H9 (cell line): ENCODE measurements at regions not wholly inside any gene's neighbourhood (a gene's known extent, or its start where the extent isn't known, plus 50 kb on each side); places are given as distances from the start of the nearest gene placed in this dataset.

Source experiments
- DNase-seq: peaks from one replicate; pipeline ENCODE4 v3.0.0-alpha.2; 2017
- H2AFZ ChIP-seq: one replicate; pipeline ENCODE4 v1.6.1; 2013; ENCODE audit warnings: mild to moderate bottlenecking, low read length, control low read depth, moderate library complexity
- H2AK5ac ChIP-seq: 2 replicates; pipeline ENCODE4 v1.6.1; 2013; ENCODE audit warnings: low read length, control low read depth, mixed read lengths; ENCODE audit not compliant: insufficient read length
- H2BK120ac ChIP-seq: one replicate; pipeline ENCODE4 v1.6.1; 2013; ENCODE audit warnings: low read depth, mild to moderate bottlenecking, low read length, control low read depth, inconsistent platforms; ENCODE audit not compliant: poor library complexity, severe bottlenecking
- H2BK12ac ChIP-seq: 2 replicates; pipeline ENCODE4 v1.6.1; 2013; ENCODE audit warnings: low read length, control low read depth, mixed read lengths, low read depth; ENCODE audit not compliant: insufficient read length
- H2BK15ac ChIP-seq: 2 replicates; pipeline ENCODE4 v1.6.1; 2013; ENCODE audit warnings: low read depth, low read length, control low read depth
- H2BK20ac ChIP-seq: one replicate; pipeline ENCODE4 v1.6.1; 2013; ENCODE audit warnings: low read depth, mild to moderate bottlenecking, low read length, control low read depth, inconsistent platforms; ENCODE audit not compliant: poor library complexity, severe bottlenecking
- H2BK5ac ChIP-seq: 2 replicates; pipeline ENCODE4 v1.6.1; 2013; ENCODE audit warnings: low read length, control low read depth, mixed read lengths; ENCODE audit not compliant: insufficient read length
- H3K14ac ChIP-seq: 2 replicates; pipeline ENCODE4 v1.6.1; 2013; ENCODE audit warnings: low read length, control low read depth; ENCODE audit not compliant: insufficient read depth
- H3K18ac ChIP-seq: 2 replicates; pipeline ENCODE4 v1.6.1; 2013; ENCODE audit warnings: low read depth, mild to moderate bottlenecking, mixed read lengths, low read length, control low read depth; ENCODE audit not compliant: insufficient read length
- H3K23ac ChIP-seq: 2 replicates; pipeline ENCODE4 v1.6.1; 2013; ENCODE audit warnings: low read length, control low read depth, mixed read lengths, low read depth; ENCODE audit not compliant: insufficient read length
- H3K23me2 ChIP-seq: 2 replicates; pipeline ENCODE4 v1.6.1; 2013; ENCODE audit warnings: low read depth, mild to moderate bottlenecking, mixed read lengths, low read length, control low read depth; ENCODE audit not compliant: insufficient read length, poor library complexity, severe bottlenecking
- H3K27ac ChIP-seq: 2 replicates; pipeline ENCODE4 v1.5.1; 2013; ENCODE audit warnings: low read length, control low read depth, mixed read lengths, low read depth; ENCODE audit not compliant: insufficient read length
- H3K27me3 ChIP-seq: 2 replicates; pipeline ENCODE4 v1.6.1; 2013; ENCODE audit warnings: low read length, control low read depth, inconsistent platforms; ENCODE audit not compliant: insufficient read depth
- H3K4ac ChIP-seq: 2 replicates; pipeline ENCODE4 v1.6.1; 2013; ENCODE audit warnings: low read depth, mild to moderate bottlenecking, control low read depth, inconsistent platforms, low read length, moderate library complexity
- H3K4me1 ChIP-seq: 2 replicates; pipeline ENCODE4 v1.6.1; 2013; ENCODE audit warnings: low read length, control low read depth, inconsistent platforms; ENCODE audit not compliant: insufficient read depth
- H3K4me2 ChIP-seq: 2 replicates; pipeline ENCODE4 v1.6.1; 2013; ENCODE audit warnings: low read length, control low read depth, mixed read lengths; ENCODE audit not compliant: insufficient read length, insufficient read depth
- H3K56ac ChIP-seq: 2 replicates; pipeline ENCODE4 v1.6.1; 2013; ENCODE audit warnings: low read depth, mild to moderate bottlenecking, mixed read lengths, low read length, control low read depth; ENCODE audit not compliant: insufficient read length
- H3K79me1 ChIP-seq: 2 replicates; pipeline ENCODE4 v1.6.1; 2013; ENCODE audit warnings: low read depth, mild to moderate bottlenecking, moderate library complexity, low read length, control low read depth, inconsistent platforms; ENCODE audit not compliant: insufficient read depth, poor library complexity, severe bottlenecking
- H3K79me2 ChIP-seq: 2 replicates; pipeline ENCODE4 v1.6.1; 2013; ENCODE audit warnings: low read length, control low read depth, inconsistent platforms; ENCODE audit not compliant: insufficient read depth
- H3K9ac ChIP-seq: 2 replicates; pipeline ENCODE4 v1.6.1; 2013; ENCODE audit warnings: low read length, control low read depth, mixed read lengths; ENCODE audit not compliant: insufficient read length; ENCODE audit errors: extremely low read depth
- H3K9me3 ChIP-seq: one replicate; pipeline ENCODE4 v1.6.1; 2013; ENCODE audit warnings: low read depth, low read length, inconsistent platforms; ENCODE audit not compliant: control insufficient read depth
- H3T11ph ChIP-seq: one replicate; pipeline ENCODE4 v1.6.1; 2013; ENCODE audit warnings: mild to moderate bottlenecking, low read length, control low read depth, inconsistent platforms
- H4K20me1 ChIP-seq: one replicate; pipeline ENCODE4 v1.6.1; 2013; ENCODE audit not compliant: control insufficient read depth, insufficient read length, insufficient read depth
- H4K5ac ChIP-seq: 2 replicates; pipeline ENCODE4 v1.6.1; 2013; ENCODE audit warnings: low read depth, mild to moderate bottlenecking, mixed read lengths, low read length, control low read depth; ENCODE audit not compliant: insufficient read length
- H4K8ac ChIP-seq: replicated peaks from 2 replicates; pipeline ENCODE4 v1.6.1; 2013; ENCODE audit warnings: low read length, control low read depth, mixed read lengths, low read depth; ENCODE audit not compliant: insufficient read length
- H4K91ac ChIP-seq: 2 replicates; pipeline ENCODE4 v1.6.1; 2013; ENCODE audit warnings: low read depth, mild to moderate bottlenecking, moderate library complexity, mixed read lengths, low read length, control low read depth; ENCODE audit not compliant: insufficient read length
- H3K27ac Mint-ChIP-seq, 3 experiments: 2 replicates in 2 of 3; 3 replicates in 1 of 3; pipeline ENCODE4 v1.8.0; 2020 to 2021; ENCODE audit warnings: mixed read lengths in 3 of 3, mild to moderate bottlenecking in 1 of 3, moderate library complexity in 1 of 3
- H3K27me3 Mint-ChIP-seq: 2 replicates; pipeline ENCODE4 v1.8.0; 2021; ENCODE audit warnings: low read depth, mild to moderate bottlenecking, moderate library complexity, mixed read lengths
- H3K36me3 Mint-ChIP-seq, 3 experiments: 2 replicates in 2 of 3; 3 replicates in 1 of 3; pipeline ENCODE4 v1.8.0; 2020 to 2021; ENCODE audit warnings: low read depth in 3 of 3, mixed read lengths in 3 of 3; ENCODE audit not compliant: insufficient read depth in 1 of 3
- H3K4me1 Mint-ChIP-seq, 2 experiments: 2 replicates each; pipeline ENCODE4 v1.8.0; 2020; ENCODE audit warnings: mixed read lengths in 2 of 2
- H3K4me3 Mint-ChIP-seq, 2 experiments: 2 replicates in 1 of 2; 3 replicates in 1 of 2; pipeline ENCODE4 v1.8.0; 2020 to 2021; ENCODE audit warnings: mild to moderate bottlenecking in 2 of 2, mixed read lengths in 2 of 2, moderate library complexity in 1 of 2
- H3K9me3 Mint-ChIP-seq, 2 experiments: 2 replicates in 1 of 2; 3 replicates in 1 of 2; pipeline ENCODE4 v1.8.0; 2020; ENCODE audit warnings: mild to moderate bottlenecking in 2 of 2, mixed read lengths in 2 of 2, moderate library complexity in 1 of 2
- CTCF ChIP-seq: fragments of 200-600 bp; sonication (generic); conservative IDR thresholded peaks from 3 replicates; pipeline ENCODE4 v1.8.0; 2021; ENCODE audit warnings: antibody characterized with exemption, mild to moderate bottlenecking
- WGBS: extraction: QIAGEN DNeasy Blood & Tissue Kit; methylation state at CpG from one replicate; pipeline ENCODE4 v1.1.7; 2013; ENCODE audit warnings: missing lambda C conversion rate, low lambda C conversion rate, mixed read lengths; ENCODE audit not compliant: insufficient read length; ENCODE audit errors: extremely low coverage; 5-methylcytosine and 5-hydroxymethylcytosine counted together

- Mint-ChIP-seq H3K36me3 (no peaks in the 10 kb centered on the region), H3K27me3 (no peaks in the 10 kb centered on the region), H3K27ac (no peak overlapping the region), H3K4me3 (no peak overlapping the region), H3K4me1 (peaks cover 13 to 15% of the 10 kb centered on the region in 2 experiments), H3K9me3 (no peaks in the 10 kb centered on the region)
- H3K23me2 ChIP-seq: no peaks in the 10 kb centered on the region
- TF ChIP-seq CTCF: no peak
- WGBS: no CpG with 5 or more reads among the region's 1 CpG
- no peak overlapping the region for H2BK120ac ChIP-seq
- no peaks in the 10 kb centered on the region for H3K79me2 ChIP-seq
- no peak overlapping the region for H3K9ac ChIP-seq
- no peak overlapping the region for H3K27ac ChIP-seq
- no peak overlapping the region for H2BK15ac ChIP-seq
- no peaks in the 10 kb centered on the region for H3K9me3 ChIP-seq
- no peaks in the 10 kb centered on the region for H4K20me1 ChIP-seq
- no peak overlapping the region for H4K91ac ChIP-seq
- H3K4me1 ChIP-seq: no peaks in the 10 kb centered on the region
- H3K18ac ChIP-seq: no peak overlapping the region
- H3K14ac ChIP-seq: no peak overlapping the region
- no peak overlapping the region for H3K4me2 ChIP-seq
- H3K23ac ChIP-seq: no peak overlapping the region
- no peak overlapping the region for H4K8ac ChIP-seq
- no peak overlapping the region for H3T11ph ChIP-seq
- no peak overlapping the region for H2BK12ac ChIP-seq
- no peak overlapping the region for H2AFZ ChIP-seq
- H3K56ac ChIP-seq: no peak overlapping the region
- no peak for DNase-seq
- H2AK5ac ChIP-seq: no peak overlapping the region
- no peaks in the 10 kb centered on the region for H3K79me1 ChIP-seq
- no peak overlapping the region for H4K5ac ChIP-seq
- H2BK20ac ChIP-seq: no peak overlapping the region
- H2BK5ac ChIP-seq: no peak overlapping the region
- H3K4ac ChIP-seq: no peak overlapping the region
- H3K27me3 ChIP-seq: no peaks in the 10 kb centered on the region
Measured at GRCh38 chrX:95907081-95907480, 777.6 kb upstream of the DIAPH2 start.
